DMS79 (cell line): ENCODE measurements at regions not wholly inside any gene's neighbourhood (a gene's known extent, or its start where the extent isn't known, plus 50 kb on each side); places are given as distances from the start of the nearest gene placed in this dataset.
"Not testable (repeated sequence)": the region's sequence is repeated elsewhere in the genome, so short reads cannot be mapped to it uniquely, and the experiment has no call there.

Experiments used
- DNase-seq: peaks from one replicate; lab custom pipeline; 2025; lab: John Stamatoyannopoulos, UW

DNA sequence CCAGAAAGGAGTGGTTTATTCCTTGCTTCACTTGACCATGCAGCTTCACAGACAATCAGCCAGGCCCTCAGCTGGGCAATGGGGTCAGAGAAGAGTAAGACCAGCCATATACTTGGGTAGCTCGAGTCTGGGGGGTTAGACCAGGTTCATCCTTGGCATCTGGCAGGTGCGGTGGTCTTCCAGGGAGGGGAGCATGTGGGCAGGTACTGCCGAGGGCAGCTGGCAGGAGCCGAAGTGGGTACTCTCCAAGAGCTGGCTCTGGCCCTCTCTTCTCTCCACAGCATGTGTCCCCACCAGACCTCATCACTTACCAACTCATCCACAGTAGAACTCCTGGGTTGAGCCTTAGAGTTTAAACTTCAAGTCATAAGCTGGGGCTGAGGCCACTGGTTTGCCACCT lies 156.8 kb downstream of the FOXD2 start:
- DNase-seq = no peak

DNA sequence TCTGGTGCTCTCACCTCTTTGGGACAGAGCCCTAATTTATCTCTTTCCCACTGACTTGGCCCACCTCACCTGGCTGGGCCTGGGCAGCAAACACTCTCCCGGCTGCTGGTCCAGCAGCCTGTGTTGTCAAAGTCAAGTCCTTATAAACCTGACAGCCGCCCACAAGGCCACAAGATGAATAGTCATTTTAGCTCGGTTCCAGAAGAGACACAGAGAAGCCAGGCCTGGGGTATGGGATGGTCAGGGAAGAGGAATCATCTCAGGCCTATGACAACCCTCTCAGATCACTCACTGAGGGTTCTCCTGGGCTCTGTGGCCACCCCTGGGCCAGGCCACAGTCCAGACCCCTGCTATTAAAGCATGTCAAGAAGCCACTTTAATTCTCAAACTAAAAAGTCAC lies 158.5 kb downstream of the FOXD2 start:
- no peak for DNase-seq

DNA sequence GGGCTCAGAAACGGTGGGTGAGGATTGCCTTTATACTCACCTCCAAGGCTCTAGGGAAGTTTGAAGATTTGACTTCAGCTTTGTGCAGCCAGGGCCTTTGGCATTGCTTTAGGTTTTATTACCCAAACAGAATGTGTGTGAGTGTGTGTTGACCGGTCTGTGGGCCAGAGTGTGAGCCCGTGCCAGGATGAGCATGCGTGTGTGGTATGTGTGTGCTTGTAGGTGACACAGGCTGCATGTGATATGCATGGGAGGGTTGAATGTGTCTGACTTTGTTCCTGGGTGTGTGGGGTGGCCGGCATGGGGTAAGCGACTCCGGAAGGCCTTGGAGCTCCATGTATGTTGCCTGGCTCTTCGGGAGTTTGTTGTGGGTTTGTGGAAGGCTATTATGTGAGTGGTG lies 160.5 kb downstream of the FOXD2 start:
- DNase-seq = no peak

DNA sequence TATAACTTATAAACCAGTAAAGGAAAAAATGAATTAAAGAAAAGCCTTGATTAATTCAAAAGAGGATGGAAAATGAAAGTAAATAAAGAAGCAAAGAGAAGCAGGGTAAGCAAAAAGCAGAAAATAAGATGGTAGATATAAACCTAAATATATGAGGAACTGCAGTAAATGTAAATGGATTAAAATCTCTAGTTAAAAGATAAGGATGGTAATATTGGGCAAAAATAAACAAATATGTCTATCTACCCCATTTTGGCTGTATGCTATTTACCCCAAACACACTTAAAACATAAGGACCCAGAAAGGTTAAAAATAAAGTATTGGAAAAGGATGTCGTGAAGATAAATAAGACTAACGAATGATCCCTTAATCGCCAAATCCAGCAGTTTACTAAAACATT lies 161.9 kb downstream of the FOXD2 start:
- DNase-seq = no peak

DNA sequence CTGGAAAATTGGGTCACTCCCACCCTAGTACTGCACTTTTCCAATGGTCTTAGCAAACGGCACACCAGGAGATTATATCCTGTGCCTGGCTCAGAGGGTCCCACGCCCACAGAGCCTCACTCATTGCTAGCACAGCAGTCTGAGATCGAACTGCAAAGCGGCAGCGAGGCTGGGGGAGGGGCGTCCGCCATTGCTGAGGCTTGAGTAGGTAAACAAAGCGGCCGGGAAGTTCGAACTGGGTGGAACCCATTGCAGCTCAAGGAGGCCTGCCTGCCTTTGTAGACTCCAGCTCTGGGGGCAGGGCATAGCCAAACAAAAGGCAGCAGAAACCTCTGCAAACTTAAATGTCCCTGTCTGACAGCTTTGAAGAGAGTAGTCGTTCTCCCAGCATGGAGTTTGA lies 164.6 kb downstream of the FOXD2 start:
- not testable (repeated sequence) for DNase-seq

DNA sequence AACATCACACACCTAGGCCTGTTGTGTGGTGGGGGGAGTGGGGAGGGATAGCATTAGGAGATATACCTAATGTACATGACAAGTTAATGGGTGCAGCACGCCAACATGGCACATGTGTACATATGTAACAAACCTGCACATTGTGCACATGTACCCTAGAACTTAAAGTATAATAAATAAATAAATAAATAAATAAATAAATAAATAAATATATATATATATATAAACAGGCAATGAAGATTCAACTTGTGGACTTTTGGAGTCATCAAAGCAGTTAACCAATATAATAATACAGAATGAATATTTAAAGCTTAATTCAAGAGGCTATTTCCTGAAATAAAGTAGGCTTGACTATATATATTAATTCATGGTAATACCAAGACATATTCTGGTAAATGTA lies 167.0 kb downstream of the FOXD2 start:
- DNase-seq = not testable (repeated sequence)

DNA sequence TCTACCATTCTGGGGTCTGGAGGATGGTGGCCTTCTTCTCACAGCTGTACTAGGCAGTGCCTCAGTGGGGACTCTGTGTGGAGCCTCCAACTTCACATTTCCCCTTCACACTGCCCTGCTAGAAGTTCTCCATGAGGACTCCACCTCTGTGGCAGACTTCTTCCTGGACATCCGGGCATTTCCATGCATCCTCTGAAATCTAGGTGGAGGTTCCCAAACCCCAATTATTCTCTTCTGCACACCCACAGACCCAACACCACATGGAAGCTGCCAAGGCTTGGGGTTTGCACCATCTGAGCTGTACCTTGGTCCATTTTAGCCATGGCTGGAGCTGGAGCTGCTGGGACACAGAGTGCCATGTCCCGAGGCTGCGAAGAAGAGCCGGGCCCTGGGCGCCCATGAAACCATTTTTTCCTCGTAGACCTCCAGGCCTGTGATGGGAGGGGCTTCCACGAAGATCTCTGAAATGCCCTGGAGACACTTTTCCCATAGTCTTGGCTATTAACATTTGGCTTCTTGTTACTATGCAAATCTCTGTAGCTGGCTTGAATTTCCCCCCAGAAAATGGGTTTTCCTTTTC lies 170.5 kb downstream of the FOXD2 start:
- DNase-seq = no peak

DNA sequence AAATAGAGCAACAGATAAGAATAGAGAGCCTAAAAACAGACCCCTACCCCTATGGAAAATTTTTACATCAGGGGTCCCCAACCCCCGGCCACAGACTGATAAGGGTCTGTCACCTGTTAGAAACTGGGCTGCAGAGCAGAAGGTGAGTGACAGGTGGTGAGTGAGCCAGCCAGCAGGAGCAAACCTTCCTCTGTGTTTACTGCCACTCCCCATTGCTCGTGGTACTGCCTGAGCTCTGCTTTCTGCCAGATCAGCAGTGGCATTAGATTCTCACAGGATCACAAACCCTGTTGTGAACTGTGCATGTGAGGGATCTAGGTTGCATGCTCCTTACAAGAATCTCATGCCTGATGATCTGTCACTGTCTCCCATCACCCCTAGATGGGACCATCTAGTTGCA lies 174.1 kb downstream of the FOXD2 start:
- no peak for DNase-seq

DNA sequence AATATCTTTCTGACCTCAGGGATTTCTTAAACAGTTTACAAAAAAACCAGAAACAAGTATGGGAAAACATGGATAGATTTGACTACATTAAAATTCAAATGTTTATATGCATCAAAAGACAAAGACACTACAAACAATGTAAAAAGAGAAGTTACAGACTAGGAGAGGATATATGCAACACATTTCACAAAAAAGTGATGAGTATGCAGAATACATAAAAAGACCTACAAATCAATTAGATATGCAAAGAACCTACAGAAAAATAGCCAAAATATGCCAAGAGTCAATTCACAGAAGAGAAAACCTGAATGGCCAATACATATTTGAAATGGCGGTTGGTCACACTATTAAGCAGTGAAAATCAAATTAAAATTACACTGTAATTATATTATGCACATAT lies 175.0 kb downstream of the FOXD2 start:
- DNase-seq = no peak

DNA sequence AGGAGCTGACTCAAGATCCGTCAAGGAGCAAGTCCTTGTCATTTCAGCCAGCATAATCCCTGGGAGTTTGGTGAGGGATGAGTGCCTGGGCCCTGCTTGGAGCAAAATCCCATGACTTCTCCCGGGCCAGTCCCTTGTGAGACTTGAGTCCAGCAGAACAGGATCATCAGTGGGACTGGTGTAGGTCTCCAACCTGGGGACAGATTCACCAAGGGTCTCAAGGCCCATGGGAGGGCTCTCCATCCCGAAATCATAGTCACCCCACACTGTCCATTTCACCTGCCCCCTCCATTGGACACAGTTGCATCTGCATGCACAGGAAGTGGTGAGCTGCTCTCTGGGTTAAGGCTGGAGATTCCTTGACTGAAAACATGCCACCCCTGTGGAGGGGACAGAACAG lies 178.2 kb downstream of the FOXD2 start:
- no peak for DNase-seq

DNA sequence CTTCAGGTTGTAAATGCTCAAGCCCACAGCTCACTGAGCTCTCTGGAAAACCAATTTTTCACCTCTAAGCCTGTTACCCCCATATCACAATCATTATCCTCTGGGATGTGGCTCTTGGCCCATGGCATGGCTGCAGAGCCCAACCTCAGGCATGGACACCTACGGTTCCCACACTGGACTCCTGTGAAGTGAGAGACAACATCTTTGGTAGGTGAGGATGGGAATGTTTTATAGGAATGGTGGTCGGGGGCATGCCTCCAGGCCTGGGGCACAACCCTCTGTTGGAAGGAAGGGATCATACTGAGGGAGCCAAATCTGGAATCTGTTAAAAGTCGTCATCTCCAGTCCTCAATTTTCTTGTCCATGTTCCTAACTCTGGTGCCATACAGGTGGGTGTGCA lies 179.1 kb downstream of the FOXD2 start:
- no peak for DNase-seq

DNA sequence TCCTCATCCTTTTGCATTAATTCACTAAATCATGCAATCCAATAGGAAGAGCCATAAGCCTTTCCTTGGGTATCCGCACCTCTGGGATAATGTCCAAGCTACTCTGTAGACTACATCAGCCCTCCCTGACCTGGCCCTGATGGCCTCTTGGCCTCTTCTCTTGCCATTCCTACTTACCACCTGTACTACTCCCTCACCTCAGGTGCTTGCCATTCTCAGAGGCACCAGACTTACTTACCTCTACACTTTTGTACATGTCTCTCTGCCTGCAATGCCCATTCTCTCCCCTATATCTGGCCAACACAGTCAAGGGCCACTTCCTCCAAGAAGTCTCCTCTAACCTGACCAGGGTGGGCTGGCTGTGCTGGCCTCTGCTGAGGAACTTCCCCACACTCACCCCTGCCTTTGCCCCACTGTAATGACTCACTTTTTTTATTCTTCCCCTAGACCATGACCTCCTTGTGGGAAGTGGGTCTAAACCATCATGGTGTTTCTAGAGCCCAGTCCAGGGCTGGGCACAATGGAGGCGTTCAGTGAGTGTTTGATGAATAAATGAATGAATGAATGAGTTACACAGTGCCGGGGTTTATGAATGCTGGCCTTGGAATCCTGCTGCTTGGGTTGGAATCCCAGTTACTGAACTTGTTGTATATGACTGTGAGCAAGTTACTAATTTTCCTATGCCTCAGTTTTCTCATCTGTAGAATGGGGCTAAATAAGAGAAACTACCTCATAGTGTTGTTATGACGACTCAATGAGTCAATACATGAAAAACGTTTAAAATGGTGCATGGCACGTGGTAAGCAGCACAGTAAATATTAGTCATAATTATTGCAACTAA lies 179.8 kb downstream of the FOXD2 start:
- DNase-seq = no peak

DNA sequence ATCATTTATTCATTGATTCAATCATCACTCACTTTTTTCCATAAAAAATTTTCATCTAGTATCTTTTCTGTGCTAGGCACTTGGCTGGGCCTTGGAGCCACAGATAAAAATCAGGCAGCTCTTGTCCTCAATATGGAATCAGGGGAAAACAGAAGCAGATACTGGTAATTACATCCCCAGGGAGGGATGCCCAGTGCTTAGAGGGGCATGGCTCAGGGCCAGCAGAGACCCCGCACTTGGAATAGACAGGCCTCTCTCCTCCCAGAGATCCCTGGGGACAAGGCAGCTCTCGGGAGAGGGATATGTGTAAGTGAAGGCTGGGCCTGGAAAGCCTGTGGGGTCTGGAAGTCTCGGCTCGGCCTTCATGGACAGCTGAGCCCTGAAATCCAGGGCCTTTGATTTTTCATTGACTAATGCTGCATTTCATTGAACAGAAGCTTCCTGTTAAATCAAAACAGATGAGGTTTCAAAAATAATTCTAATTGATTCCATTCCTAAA lies 180.4 kb downstream of the FOXD2 start:
- DNase-seq = no peak

DNA sequence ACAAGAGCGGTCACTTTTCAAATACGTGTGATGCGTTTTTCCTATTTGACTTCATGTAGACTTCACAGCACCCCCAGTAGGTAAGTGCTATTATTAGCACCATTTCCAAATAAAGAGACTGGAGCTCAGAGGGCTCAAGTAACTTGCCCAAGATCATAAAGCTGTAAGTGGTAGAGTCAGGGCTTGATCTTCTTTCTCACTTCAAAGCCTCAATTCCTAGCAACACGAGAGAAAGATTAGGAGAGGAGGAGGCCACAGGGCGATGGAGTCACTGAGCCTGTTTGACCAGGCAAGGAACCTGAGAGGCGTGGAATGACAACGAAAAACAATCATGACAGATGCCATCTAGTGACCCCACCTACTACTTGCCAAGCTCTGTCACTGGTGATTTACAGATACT lies 181.0 kb downstream of the FOXD2 start:
- DNase-seq = no peak

DNA sequence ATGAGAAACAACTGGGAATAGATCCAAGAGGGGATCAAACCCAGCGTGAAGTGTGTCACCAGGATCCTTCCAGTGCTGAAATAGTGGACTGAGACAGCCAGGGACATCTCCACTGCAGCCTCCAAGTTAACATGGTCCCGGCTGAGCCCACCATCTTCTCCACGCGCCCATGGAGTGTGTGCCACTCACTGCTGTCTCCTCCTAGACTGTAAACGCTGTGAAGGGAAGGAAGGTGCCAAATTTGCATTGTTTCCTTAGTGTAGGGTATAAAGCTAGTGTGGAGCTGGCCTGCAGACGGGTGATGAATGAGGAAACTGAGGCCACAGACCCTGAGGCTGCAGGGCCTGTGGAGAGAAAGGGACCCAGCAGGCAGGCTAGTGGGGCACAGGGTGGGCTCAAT lies 183.6 kb downstream of the FOXD2 start:
- no peak for DNase-seq

DNA sequence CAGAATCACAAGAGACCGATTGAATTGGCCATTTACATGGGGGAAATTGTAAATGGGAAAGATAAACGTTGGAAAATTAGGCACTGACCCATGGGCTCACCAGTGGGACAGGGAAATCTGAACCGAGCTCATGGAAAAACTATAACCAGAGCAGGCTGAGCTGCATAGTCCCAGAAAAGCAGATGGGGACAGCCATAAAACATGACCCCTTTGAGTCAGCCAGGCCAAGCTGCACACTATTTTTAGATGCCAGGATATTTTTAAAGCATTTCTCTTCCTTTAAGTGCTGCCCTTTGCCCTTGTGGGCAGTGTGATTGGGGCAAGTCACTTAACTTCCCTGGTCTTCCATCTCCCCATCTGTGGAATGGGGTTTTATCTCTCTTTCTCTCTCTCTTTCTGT lies 184.1 kb downstream of the FOXD2 start:
- DNase-seq = no peak

DNA sequence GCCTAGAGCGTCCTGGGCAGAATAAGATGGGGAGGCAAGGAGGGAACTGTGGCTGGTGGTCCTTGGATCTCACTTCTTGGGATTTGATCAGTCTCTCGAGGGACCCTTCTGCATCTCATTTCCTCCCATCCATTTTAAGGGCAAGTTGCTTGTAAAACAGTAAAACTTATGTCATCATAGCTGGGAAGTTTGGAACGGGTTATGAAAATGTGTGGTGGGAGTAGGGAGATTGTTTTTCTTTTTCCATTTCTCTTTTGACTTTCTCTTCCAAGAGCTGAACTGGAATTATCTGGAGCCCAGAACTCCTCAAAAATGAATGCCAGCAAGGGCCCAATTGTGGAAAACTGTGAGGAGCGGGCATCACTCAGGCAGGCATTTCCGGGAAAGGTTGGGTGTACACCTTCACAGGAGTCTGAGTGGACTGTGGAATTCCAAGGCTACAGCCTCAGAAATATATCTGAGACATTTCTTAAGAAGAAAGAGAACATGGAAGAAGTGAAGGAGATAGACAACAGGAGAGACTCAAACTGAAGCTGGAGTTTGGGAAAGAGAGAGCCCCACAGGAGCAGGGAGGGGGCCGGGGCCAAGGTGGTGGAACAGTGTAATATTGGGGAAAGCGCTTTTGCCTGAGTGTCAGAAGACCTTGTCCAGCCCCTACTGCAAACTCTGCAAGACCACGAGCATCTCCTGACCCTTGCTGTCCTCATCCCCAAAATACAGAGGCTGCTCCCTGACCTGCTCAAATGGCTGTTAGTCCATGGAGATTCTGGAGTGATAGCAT lies 185.1 kb downstream of the FOXD2 start:
- no peak for DNase-seq

DNA sequence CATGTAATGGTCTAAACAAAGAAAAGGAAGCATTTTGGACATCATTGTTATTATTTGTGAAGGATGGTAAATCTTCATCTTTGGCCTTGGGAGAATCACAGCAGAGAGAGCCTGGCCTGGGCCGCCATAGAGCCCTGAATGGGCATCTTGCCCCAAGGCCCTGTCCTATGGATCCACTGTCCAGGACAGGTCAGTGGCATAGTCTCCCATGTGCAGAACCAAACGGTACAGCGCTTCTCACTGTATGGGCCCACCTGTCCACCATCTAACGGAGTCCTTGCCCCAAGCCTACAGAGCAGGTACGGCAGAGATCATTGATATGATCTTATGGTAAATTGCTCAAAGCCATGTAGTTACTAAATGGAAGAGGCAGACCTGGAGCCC lies 185.7 kb downstream of the FOXD2 start:
- no peak for DNase-seq

DNA sequence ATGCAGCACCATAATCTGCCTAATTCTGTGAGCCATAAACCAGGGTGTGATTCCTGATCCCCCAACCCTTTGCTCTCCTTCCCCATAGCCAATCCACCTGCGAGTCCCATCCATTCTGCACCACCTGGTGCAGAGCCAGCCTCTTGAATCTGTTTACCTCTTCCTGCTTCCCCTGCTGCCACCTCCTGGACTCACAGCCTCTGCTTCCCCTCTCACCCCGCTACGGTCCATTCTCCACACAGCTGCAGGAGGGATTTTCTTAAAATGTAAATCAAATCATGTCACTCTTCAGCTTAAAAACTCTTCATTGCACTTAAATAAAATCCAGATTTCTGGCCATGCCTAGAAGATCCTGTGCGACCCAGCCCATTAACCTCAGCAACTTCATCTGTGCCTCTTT lies 186.7 kb downstream of the FOXD2 start:
- DNase-seq = no peak

DNA sequence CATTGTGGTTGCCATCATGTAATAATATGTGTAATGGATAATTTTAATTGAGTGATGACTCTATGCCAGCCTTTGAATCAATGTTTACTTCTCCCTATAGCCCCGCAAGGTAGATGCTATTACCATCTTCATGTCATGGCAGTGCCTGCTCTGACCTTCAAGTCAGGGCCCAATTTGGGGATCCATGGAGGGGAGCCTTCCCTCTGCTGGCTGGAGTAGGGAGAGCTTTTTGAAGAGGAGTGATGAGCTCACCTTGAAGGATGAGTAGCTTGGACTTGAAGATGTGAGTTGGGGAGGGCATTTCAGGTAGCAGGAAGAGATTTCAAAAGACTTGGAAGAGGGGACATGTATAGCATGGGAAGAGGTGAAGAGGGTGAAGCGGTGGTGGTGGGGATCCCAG lies 189.2 kb downstream of the FOXD2 start:
- no peak for DNase-seq

DNA sequence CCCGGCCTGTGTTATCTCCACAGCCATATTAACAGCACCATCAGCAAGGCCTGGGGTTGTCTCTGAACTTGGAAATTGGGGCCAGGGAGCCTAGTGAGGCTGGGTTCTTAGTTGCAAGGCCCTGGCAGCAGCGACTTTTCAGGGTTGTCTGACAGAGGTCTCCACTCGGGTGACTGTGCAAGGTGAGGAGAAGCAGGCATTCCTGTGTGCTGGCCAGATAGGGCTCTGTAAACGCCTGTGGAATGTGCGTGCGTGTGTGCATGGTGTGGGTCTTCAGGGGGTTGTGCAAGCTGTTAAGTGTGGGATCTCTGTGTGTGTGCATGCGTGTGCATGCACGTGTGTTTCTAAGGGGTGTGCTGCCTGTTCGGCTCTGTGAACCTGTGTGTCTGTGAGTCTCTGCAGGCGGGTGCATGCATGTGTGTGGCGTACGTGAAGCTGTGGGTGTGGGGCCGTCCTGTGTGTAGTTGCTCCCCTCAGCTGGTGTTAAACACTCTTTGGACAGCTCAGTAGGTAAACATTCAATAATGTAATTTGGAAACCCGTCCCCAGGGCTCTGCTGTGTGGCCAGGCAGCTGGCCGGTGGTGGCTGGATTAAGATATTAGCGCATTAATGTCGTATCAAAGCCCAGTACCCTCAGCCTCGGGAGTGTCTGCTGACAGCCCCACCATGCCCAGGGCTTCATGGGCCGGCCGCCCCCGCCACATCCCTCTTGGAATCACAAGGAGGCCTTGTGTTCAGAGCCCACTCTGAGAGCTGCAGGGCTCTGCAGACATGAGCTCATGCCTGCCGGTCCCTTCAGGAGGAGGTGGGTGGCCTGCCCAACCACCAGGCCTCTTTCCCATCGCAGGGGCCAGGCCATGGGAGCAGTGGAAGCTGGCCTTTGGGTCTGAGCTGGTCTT lies 189.9 kb downstream of the FOXD2 start:
- no peak for DNase-seq

DNA sequence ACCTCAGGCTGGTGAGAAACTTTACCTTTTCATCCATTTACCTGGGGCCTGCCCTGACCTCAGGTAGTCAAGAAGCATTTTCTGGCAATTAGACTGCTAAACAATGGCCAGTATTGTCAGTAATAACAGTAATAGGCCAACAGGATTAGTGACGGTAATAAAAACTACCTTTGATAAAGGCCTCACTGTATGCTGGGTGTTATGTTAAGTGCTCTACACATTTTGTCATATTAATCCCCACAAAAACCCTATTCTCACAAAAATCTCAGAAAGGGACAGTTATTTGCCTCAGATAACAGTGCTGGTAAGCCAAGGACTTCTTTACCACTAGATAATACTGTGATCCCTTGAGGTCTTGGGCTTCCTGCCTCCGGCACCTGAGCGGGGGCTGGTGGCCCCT lies 191.4 kb downstream of the FOXD2 start:
- DNase-seq = no peak
